DND-41 (cell line): ENCODE measurements at regions not wholly inside any gene's neighbourhood (a gene's known extent, or its start where the extent isn't known, plus 50 kb on each side); places are given as distances from the start of the nearest gene placed in this dataset.
"Not testable (repeated sequence)": the region's sequence is repeated elsewhere in the genome, so short reads cannot be mapped to it uniquely, and the experiment has no call there.

Experiments
- ATAC-seq: fragments of 200-7000 bp; cut with Tn5 transposase; 3 replicates; pipeline ENCODE4 v1.9.1; 2021; ENCODE audit warnings: low read depth; ENCODE audit not compliant: insufficient read depth
- DNase-seq: peaks from one replicate; pipeline ENCODE4 v3.0.0-alpha.2; 2020
- H2AFZ ChIP-seq: 2 replicates; pipeline ENCODE4 v1.6.0; 2012; ENCODE audit warnings: low read depth, low read length
- H3K27ac ChIP-seq: 2 replicates; pipeline ENCODE4 v1.5.1; 2012; ENCODE audit warnings: low read length, inconsistent platforms
- H3K27me3 ChIP-seq: fragments of 200-600 bp; sonication (generic); 2 replicates; pipeline ENCODE4 v1.6.0; 2012; ENCODE audit warnings: low read length, mild to moderate bottlenecking, inconsistent platforms; ENCODE audit not compliant: insufficient read depth, poor library complexity
- H3K36me3 ChIP-seq: 2 replicates; pipeline ENCODE4 v1.5.1; 2012; ENCODE audit warnings: low read length, inconsistent platforms; ENCODE audit not compliant: insufficient read depth
- H3K4me1 ChIP-seq: 2 replicates; pipeline ENCODE4 v1.5.1; 2012; ENCODE audit warnings: mild to moderate bottlenecking, low read length; ENCODE audit not compliant: insufficient read depth
- H3K4me2 ChIP-seq: 2 replicates; pipeline ENCODE4 v1.6.0; 2012; ENCODE audit warnings: mild to moderate bottlenecking, moderate library complexity, low read length, inconsistent platforms; ENCODE audit not compliant: insufficient read depth
- H3K4me3 ChIP-seq, 2 experiments: fragments of 200-600 bp in 1 of 2; shearing (Covaris generic) in 1 of 2; 2 replicates each; pipeline ENCODE4 v1.5.1; 2012 to 2016; ENCODE audit warnings: inconsistent platforms in 2 of 2, low read length in 2 of 2, mild to moderate bottlenecking in 2 of 2, low read depth in 1 of 2, moderate library complexity in 1 of 2
- H3K79me2 ChIP-seq: 2 replicates; pipeline ENCODE4 v1.6.0; 2012; ENCODE audit warnings: low read length, inconsistent platforms; ENCODE audit not compliant: insufficient read depth
- H3K9ac ChIP-seq: 2 replicates; pipeline ENCODE4 v1.6.0; 2012; ENCODE audit warnings: low read depth, mild to moderate bottlenecking, inconsistent platforms, low read length, moderate library complexity
- H3K9me3 ChIP-seq: 2 replicates; pipeline ENCODE4 v1.5.1; 2012; ENCODE audit warnings: low read length, moderate library complexity, mild to moderate bottlenecking, inconsistent platforms; ENCODE audit not compliant: insufficient read depth, severe bottlenecking
- H4K20me1 ChIP-seq: 2 replicates; pipeline ENCODE4 v1.6.0; 2012; ENCODE audit warnings: low read length; ENCODE audit not compliant: insufficient read depth
- CTCF ChIP-seq: IDR thresholded peaks from 2 replicates; pipeline ENCODE4 v1.5.1; 2012; ENCODE audit warnings: borderline replicate concordance, low read length, moderate library complexity, mild to moderate bottlenecking; ENCODE audit not compliant: poor library complexity, severe bottlenecking; ENCODE audit errors: extremely low read depth
- EZH2 ChIP-seq: IDR thresholded peaks from 3 replicates; pipeline ENCODE4 v1.6.1; 2012; ENCODE audit warnings: borderline replicate concordance, low read depth, mild to moderate bottlenecking, moderate library complexity, low read length, inconsistent platforms; ENCODE audit not compliant: severe bottlenecking

GRCh38 chr3:33957176-33957575, 158.7 kb downstream of the PDCD6IP start:
- Histone ChIP-seq H3K27me3 (no peaks in the 10 kb centered on the region), H2AFZ (no peak overlapping the region), H3K79me2 (no peaks in the 10 kb centered on the region), H3K4me1 (no peaks in the 10 kb centered on the region), H3K36me3 (no peaks in the 10 kb centered on the region), H3K9ac (no peak overlapping the region), H3K9me3 (no peaks in the 10 kb centered on the region), H3K27ac (no peak overlapping the region), H3K4me2 (no peak overlapping the region), H4K20me1 (no peaks in the 10 kb centered on the region), H3K4me3 (no peak overlapping the region)
- ATAC-seq: no peak
- TF ChIP-seq EZH2 (no peak), CTCF (no peak)
- no peak for DNase-seq

GRCh38 chr3:33958661-33959060, 160.2 kb downstream of the PDCD6IP start:
- no peaks in the 10 kb centered on the region for H3K27me3 ChIP-seq
- H3K9ac ChIP-seq: no peak overlapping the region
- no peak overlapping the region for H3K27ac ChIP-seq
- H3K9me3 ChIP-seq: peaks cover 2% of the 10 kb centered on the region
- DNase-seq (no peak), ATAC-seq (no peak)
- no peak overlapping the region for H2AFZ ChIP-seq
- H3K4me1 ChIP-seq: no peaks in the 10 kb centered on the region
- no peak overlapping the region for H3K4me2 ChIP-seq
- H4K20me1 ChIP-seq: no peaks in the 10 kb centered on the region
- no peaks in the 10 kb centered on the region for H3K79me2 ChIP-seq
- TF ChIP-seq CTCF: no peak
- H3K4me3 ChIP-seq: no peak overlapping the region
- no peaks in the 10 kb centered on the region for H3K36me3 ChIP-seq

- H3K27me3 ChIP-seq: no peaks in the 10 kb centered on the region
- H3K36me3 ChIP-seq: no peaks in the 10 kb centered on the region
- H3K4me2 ChIP-seq: no peak overlapping the region
- H4K20me1 ChIP-seq: no peaks in the 10 kb centered on the region
- H3K9ac ChIP-seq: no peak overlapping the region
- no peak for TF ChIP-seq EZH2
- no peak for TF ChIP-seq CTCF
- ATAC-seq (0 out of 3 replicates have a peak, but pooled peaks have one; percentile 47), DNase-seq (no peak)
- H3K9me3 ChIP-seq: peaks cover 2% of the 10 kb centered on the region
- H3K4me1 ChIP-seq: no peaks in the 10 kb centered on the region
- H2AFZ ChIP-seq: no peak overlapping the region
- no peak overlapping the region for H3K27ac ChIP-seq
- H3K4me3 ChIP-seq: no peak overlapping the region
- H3K79me2 ChIP-seq: no peaks in the 10 kb centered on the region
These were observed 164.0 kb downstream of the PDCD6IP start for GRCh38 chr3:33962396-33962795.

- H3K4me3 ChIP-seq, H4K20me1 ChIP-seq: not testable (repeated sequence)
These were observed 171.8 kb downstream of the PDCD6IP start for GRCh38 chr3:33970180-33970579.

More at GRCh38 chr3:33970180-33970579, 171.8 kb downstream of the PDCD6IP start:
- not testable (repeated sequence) for H2AFZ ChIP-seq, H3K9ac ChIP-seq, DNase-seq, H3K79me2 ChIP-seq, H3K27me3 ChIP-seq, H3K36me3 ChIP-seq, H3K27ac ChIP-seq, ATAC-seq, H3K4me2 ChIP-seq, H3K4me1 ChIP-seq
- H3K9me3 ChIP-seq: peaks cover 13% of the 10 kb centered on the region
